Astrocyte (in vitro differentiated cells and primary cell): ENCODE measurements at regions not wholly inside any gene's neighbourhood (a gene's known extent, or its start where the extent isn't known, plus 50 kb on each side); places are given as distances from the start of the nearest gene placed in this dataset.

ENCODE experiments used
- CTCF ChIP-seq: IDR thresholded peaks from 2 replicates; pipeline ENCODE4 v1.5.1; 2011; ENCODE audit warnings: low read depth, mild to moderate bottlenecking, inconsistent platforms, low read length, moderate library complexity; ENCODE audit not compliant: insufficient read depth
- EZH2 ChIP-seq: IDR thresholded peaks from 2 replicates; pipeline ENCODE4 v1.6.1; 2012; ENCODE audit warnings: mild to moderate bottlenecking, low read length, inconsistent platforms; ENCODE audit not compliant: insufficient read depth

- TF ChIP-seq CTCF (no peak), EZH2 (no peak)
Observed at GRCh38 chr12:79991586-79991985, 56.7 kb upstream of the PPP1R12A start.
